ENCODE measurements at regions not wholly inside any gene's neighbourhood (a gene's known extent, or its start where the extent isn't known, plus 50 kb on each side); places are given as distances from the start of the nearest gene placed in this dataset.

GRCh38 chr18:68500556-68500955, 214.4 kb downstream of the TMX3 start:
- no peak for TF ChIP-seq EZH2 (IDR thresholded peaks at IDR 0.05; ENCODE audit: borderline replicate concordance)
- TF ChIP-seq EZH2phosphoT487 (IDR thresholded peaks at IDR 0.05; ENCODE audit: low read depth, severe bottlenecking, unreplicated experiment): no peak
- TF ChIP-seq, protein P1, sequence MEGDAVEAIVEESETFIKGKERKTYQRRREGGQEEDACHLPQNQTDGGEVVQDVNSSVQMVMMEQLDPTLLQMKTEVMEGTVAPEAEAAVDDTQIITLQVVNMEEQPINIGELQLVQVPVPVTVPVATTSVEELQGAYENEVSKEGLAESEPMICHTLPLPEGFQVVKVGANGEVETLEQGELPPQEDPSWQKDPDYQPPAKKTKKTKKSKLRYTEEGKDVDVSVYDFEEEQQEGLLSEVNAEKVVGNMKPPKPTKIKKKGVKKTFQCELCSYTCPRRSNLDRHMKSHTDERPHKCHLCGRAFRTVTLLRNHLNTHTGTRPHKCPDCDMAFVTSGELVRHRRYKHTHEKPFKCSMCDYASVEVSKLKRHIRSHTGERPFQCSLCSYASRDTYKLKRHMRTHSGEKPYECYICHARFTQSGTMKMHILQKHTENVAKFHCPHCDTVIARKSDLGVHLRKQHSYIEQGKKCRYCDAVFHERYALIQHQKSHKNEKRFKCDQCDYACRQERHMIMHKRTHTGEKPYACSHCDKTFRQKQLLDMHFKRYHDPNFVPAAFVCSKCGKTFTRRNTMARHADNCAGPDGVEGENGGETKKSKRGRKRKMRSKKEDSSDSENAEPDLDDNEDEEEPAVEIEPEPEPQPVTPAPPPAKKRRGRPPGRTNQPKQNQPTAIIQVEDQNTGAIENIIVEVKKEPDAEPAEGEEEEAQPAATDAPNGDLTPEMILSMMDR (IDR thresholded peaks at IDR 0.05; ENCODE audit: poor library complexity): no peak
- no peaks in the 10 kb centered on the region for H3K36me3 ChIP-seq (replicated peaks; ENCODE audit: insufficient read depth, low read depth)
- H3K27ac ChIP-seq: no peak overlapping the region
- no peaks in the 10 kb centered on the region for H3K4me1 ChIP-seq (ENCODE audit: insufficient read depth)
- no peaks in the 10 kb centered on the region for H3K27me3 ChIP-seq
- H2AFZ ChIP-seq: no peak overlapping the region
- DNase-seq (ENCODE audit: low spot score): no peak
- H3K9me3 ChIP-seq (ENCODE audit: low read depth): no peaks in the 10 kb centered on the region
- no peaks in the 10 kb centered on the region for H4K20me1 ChIP-seq (ENCODE audit: insufficient read depth, poor library complexity, severe bottlenecking)
- no peak overlapping the region for H3K4me3 ChIP-seq
- no peaks in the 10 kb centered on the region for H3K79me2 ChIP-seq
- H3K4me2 ChIP-seq: no peak overlapping the region
- no peaks in the 10 kb centered on the region for H3K9me2 ChIP-seq (replicated peaks; ENCODE audit: insufficient read depth)
- 45% methylated on average over 4 of the region's 4 CpGs for WGBS (ENCODE audit: low lambda C conversion rate, missing lambda C conversion rate)

DNA sequence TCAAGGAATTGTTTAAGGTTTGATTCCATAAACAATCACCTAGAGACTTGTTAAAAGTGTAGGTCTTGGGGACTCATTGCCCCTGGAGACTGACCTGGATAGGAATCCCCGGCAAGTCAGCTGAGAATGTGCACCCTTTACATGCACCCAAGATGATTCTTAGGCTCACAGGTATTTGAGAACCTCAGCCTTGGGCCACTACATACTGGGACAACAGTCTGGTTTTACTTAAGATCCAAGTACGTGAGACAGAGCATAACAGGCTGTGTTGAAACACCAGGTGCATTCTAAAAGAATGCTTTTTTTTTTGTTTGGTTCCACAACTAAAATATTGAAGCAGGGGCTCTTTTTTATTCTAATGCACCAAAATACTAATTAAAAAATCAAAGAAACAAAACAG, 215.8 kb downstream of the TMX3 start:
- H4K20me1 ChIP-seq (ENCODE audit: insufficient read depth, poor library complexity, severe bottlenecking): no peaks in the 10 kb centered on the region
- H3K9me3 ChIP-seq (ENCODE audit: low read depth): no peaks in the 10 kb centered on the region
- no peak for TF ChIP-seq EZH2phosphoT487 (IDR thresholded peaks at IDR 0.05; ENCODE audit: low read depth, severe bottlenecking, unreplicated experiment)
- TF ChIP-seq, protein P1 (IDR thresholded peaks at IDR 0.05; ENCODE audit: poor library complexity): no peak
- TF ChIP-seq EZH2 (IDR thresholded peaks at IDR 0.05; ENCODE audit: borderline replicate concordance): no peak
- H3K4me1 ChIP-seq (ENCODE audit: insufficient read depth): no peaks in the 10 kb centered on the region
- no peak overlapping the region for H2AFZ ChIP-seq
- no peak for DNase-seq (ENCODE audit: low spot score)
- no peak overlapping the region for H3K4me2 ChIP-seq
- no peak overlapping the region for H3K4me3 ChIP-seq
- no peaks in the 10 kb centered on the region for H3K36me3 ChIP-seq (replicated peaks; ENCODE audit: insufficient read depth, low read depth)
- H3K79me2 ChIP-seq: no peaks in the 10 kb centered on the region
- no peaks in the 10 kb centered on the region for H3K9me2 ChIP-seq (replicated peaks; ENCODE audit: insufficient read depth)
- H3K27me3 ChIP-seq: no peaks in the 10 kb centered on the region
- 78% methylated on average over 2 of the region's 2 CpGs for WGBS (ENCODE audit: low lambda C conversion rate, missing lambda C conversion rate)
- H3K27ac ChIP-seq: no peak overlapping the region

DNA sequence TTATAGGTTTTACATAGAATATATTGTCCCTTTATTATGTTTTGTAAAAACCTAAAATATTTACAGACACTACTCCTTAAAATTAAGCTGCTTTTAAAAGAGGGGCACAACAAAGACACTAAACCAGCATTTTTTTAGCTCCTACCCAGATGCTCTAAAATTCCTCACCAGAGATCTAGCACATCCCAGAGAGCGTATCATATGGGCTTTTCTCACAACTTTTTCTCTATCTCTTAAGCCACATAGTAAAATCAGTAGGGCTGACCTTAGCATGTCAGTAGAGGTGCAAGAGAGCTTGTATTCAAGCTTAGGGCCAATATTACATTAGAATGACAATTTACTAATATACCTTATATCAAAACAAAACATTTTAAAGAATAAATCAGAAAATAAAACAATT, 216.3 kb downstream of the TMX3 start:
- Histone ChIP-seq H3K27ac (no peak overlapping the region), H3K9me2 (replicated peaks; ENCODE audit: insufficient read depth) (no peaks in the 10 kb centered on the region), H3K27me3 (no peaks in the 10 kb centered on the region), H3K36me3 (replicated peaks; ENCODE audit: insufficient read depth, low read depth) (no peaks in the 10 kb centered on the region), H3K4me3 (no peak overlapping the region), H3K4me1 (ENCODE audit: insufficient read depth) (no peaks in the 10 kb centered on the region), H3K79me2 (no peaks in the 10 kb centered on the region), H2AFZ (no peak overlapping the region), H4K20me1 (ENCODE audit: insufficient read depth, poor library complexity, severe bottlenecking) (no peaks in the 10 kb centered on the region), H3K9me3 (ENCODE audit: low read depth) (no peaks in the 10 kb centered on the region), H3K4me2 (no peak overlapping the region)
- no peak for DNase-seq (ENCODE audit: low spot score)
- TF ChIP-seq, protein P1 (IDR thresholded peaks at IDR 0.05; ENCODE audit: poor library complexity): no peak
- no peak for TF ChIP-seq EZH2phosphoT487 (IDR thresholded peaks at IDR 0.05; ENCODE audit: low read depth, severe bottlenecking, unreplicated experiment)
- TF ChIP-seq EZH2 (IDR thresholded peaks at IDR 0.05; ENCODE audit: borderline replicate concordance): no peak
- 96% methylated on average over 1 of the region's 1 CpG for WGBS (ENCODE audit: low lambda C conversion rate, missing lambda C conversion rate)

- Histone ChIP-seq H3K27me3 (no peaks in the 10 kb centered on the region), H3K79me2 (no peaks in the 10 kb centered on the region), H2AFZ (no peak overlapping the region), H3K27ac (no peak overlapping the region), H3K4me3 (no peak overlapping the region), H4K20me1 (ENCODE audit: insufficient read depth, poor library complexity, severe bottlenecking) (no peaks in the 10 kb centered on the region), H3K4me2 (no peak overlapping the region), H3K36me3 (replicated peaks; ENCODE audit: insufficient read depth, low read depth) (no peaks in the 10 kb centered on the region), H3K9me2 (replicated peaks; ENCODE audit: insufficient read depth) (no peaks in the 10 kb centered on the region), H3K9me3 (ENCODE audit: low read depth) (no peaks in the 10 kb centered on the region), H3K4me1 (ENCODE audit: insufficient read depth) (no peaks in the 10 kb centered on the region)
- TF ChIP-seq EZH2phosphoT487 (IDR thresholded peaks at IDR 0.05; ENCODE audit: low read depth, severe bottlenecking, unreplicated experiment): no peak
- WGBS (ENCODE audit: low lambda C conversion rate, missing lambda C conversion rate): 91% methylated on average over 1 of the region's 1 CpG
- DNase-seq (ENCODE audit: low spot score): no peak
These were observed 216.7 kb downstream of the TMX3 start for GRCh38 chr18:68498185-68498584.

Measured in hepatocyte (in vitro differentiated cells).